Adrenal gland (tissue), 5 donors: ENCODE measurements at regions not wholly inside any gene's neighbourhood (a gene's known extent, or its start where the extent isn't known, plus 50 kb on each side); places are given as distances from the start of the nearest gene placed in this dataset.

Experiments used
- CTCF ChIP-seq, 6 experiments: fragments of 450-650 bp in 4 of 6; fragments of 200-600 bp in 2 of 6; sonication (generic) in 1 of 6; IDR thresholded peaks; 1 replicate in 5 of 6; 2 replicates in 1 of 6; pipeline versions ENCODE4 v1.5.1 to v1.8.0; 2016 to 2021; ENCODE audit warnings: antibody characterized with exemption in 6 of 6, mild to moderate bottlenecking in 2 of 6, moderate library complexity in 1 of 6
- POLR2A ChIP-seq, 2 donors: fragments of 450-650 bp; IDR thresholded peaks; one replicate each; pipeline ENCODE4 v1.6.1; 2017; ENCODE audit warnings: antibody characterized with exemption in 2 of 2, mild to moderate bottlenecking in 2 of 2, moderate library complexity in 1 of 2
- donor health status: DM: no; HTN: no; CAD: no.

DNA sequence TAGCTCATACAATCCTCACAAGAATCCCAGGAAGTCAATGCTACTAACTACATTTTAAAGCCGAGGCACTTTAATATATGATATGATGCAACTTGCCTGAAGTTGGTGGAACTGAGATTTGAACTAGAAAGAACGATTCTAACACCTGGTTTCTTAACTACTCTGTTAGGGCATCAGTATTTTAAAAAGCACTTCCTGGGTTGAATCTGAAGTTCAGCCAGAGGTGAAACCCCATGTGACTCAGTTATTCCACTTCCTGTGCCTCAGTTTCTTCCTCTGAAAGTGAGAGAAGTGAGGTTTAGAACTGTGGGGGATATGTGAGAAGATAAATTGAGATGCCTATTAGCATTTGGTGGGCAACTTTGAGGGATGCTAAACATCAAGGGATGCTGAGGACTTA is 129.4 kb upstream of the ANKFN1 start:
- TF ChIP-seq CTCF (IDR thresholded peaks at IDR 0.05) (no peak), POLR2A (IDR thresholded peaks at IDR 0.05) (no peak)
